Spleen (tissue), 7 donors: ENCODE measurements at regions not wholly inside any gene's neighbourhood (a gene's known extent, or its start where the extent isn't known, plus 50 kb on each side); places are given as distances from the start of the nearest gene placed in this dataset.

Source experiments
- CTCF ChIP-seq, 11 experiments: fragments of 200-600 bp in 7 of 11; fragments of 450-650 bp in 4 of 11; sonication (generic) in 4 of 11; IDR thresholded peaks in 8 of 11; conservative IDR thresholded peaks in 3 of 11; 1 replicate in 7 of 11; 2 replicates in 4 of 11; pipeline versions ENCODE4 v1.4.0 to v1.8.0; 2016 to 2021; ENCODE audit warnings: antibody characterized with exemption in 11 of 11, inconsistent platforms in 4 of 11, mild to moderate bottlenecking in 1 of 11
- POLR2AphosphoS5 ChIP-seq, 3 donors: sonication (generic); formaldehyde crosslinking; IDR thresholded peaks; one replicate each; pipeline ENCODE4 v1.5.1; 2017; ENCODE audit warnings: antibody characterized with exemption in 3 of 3
- donor health status: DM: no; HTN: no; CAD: no; lungs with moderate emphysema.
- donor health status: DM: no; HTN: no; CAD: no.
- donor health status: DM: no; HTN: no; CAD: no.

GRCh38 chr5:4857761-4858160 lies 282.4 kb upstream of the ADAMTS16 start:
- TF ChIP-seq CTCF (IDR thresholded peaks at IDR 0.05 in 8 of 11, conservative IDR thresholded peaks at IDR 0.05 in 3 of 11) (no peak), POLR2AphosphoS5 (IDR thresholded peaks at IDR 0.05) (no peak)
